ENCODE measurements at regions not wholly inside any gene's neighbourhood (a gene's known extent, or its start where the extent isn't known, plus 50 kb on each side); places are given as distances from the start of the nearest gene placed in this dataset.

- TF ChIP-seq ZFP62 (CRISPR knock-in tag; IDR thresholded peaks at IDR 0.05) (no peak), KDM5B (CRISPR knock-in tag; IDR thresholded peaks at IDR 0.05; ENCODE audit: borderline replicate concordance) (no peak), ZBTB7A (CRISPR knock-in tag; IDR thresholded peaks at IDR 0.05) (no peak), ZNF878 (CRISPR knock-in tag; IDR thresholded peaks at IDR 0.05) (no peak; the same call in 1 of the 2 replicates), ZNF816 (CRISPR knock-in tag; IDR thresholded peaks at IDR 0.05; ENCODE audit: borderline replicate concordance) (0 out of 2 replicates have a peak, but pooled peaks have one; percentile 83), ZNF780A (CRISPR knock-in tag; IDR thresholded peaks at IDR 0.05) (no peak), RCOR2 (CRISPR knock-in tag; IDR thresholded peaks at IDR 0.05) (no peak), MATR3 (CRISPR knock-in tag; IDR thresholded peaks at IDR 0.05) (no peak), ZNF580 (CRISPR knock-in tag; IDR thresholded peaks at IDR 0.05; ENCODE audit: borderline replicate concordance, low read depth) (no peak), ZFP37 (CRISPR knock-in tag; IDR thresholded peaks at IDR 0.05; ENCODE audit: borderline replicate concordance) (peak; percentile 71; the same call in 1 of the 2 replicates), ZSCAN9 (CRISPR knock-in tag; IDR thresholded peaks at IDR 0.05; ENCODE audit: borderline replicate concordance) (peak; percentile 86), RBM39 (IDR thresholded peaks at IDR 0.05; ENCODE audit: low read depth, low read length, poor library complexity, severe bottlenecking) (no peak), CREB1 (IDR thresholded peaks at IDR 0.05) (peak; percentile 87), CREB1 (CRISPR knock-in tag; IDR thresholded peaks at IDR 0.05) (peak; percentile 71; the same call in 1 of the 2 replicates), ZNF761 (CRISPR knock-in tag; conservative IDR thresholded peaks at IDR 0.05) (no peak), ZFP90 (CRISPR knock-in tag; IDR thresholded peaks at IDR 0.05; ENCODE audit: borderline replicate concordance) (no peak), ZNF18 (CRISPR knock-in tag; IDR thresholded peaks at IDR 0.05; ENCODE audit: insufficient replicate concordance) (no peak), CREBL2 (CRISPR knock-in tag; IDR thresholded peaks at IDR 0.05; ENCODE audit: borderline replicate concordance) (no peak), CHD4 (IDR thresholded peaks at IDR 0.05; ENCODE audit: borderline replicate concordance, low read length) (peak; percentile 75; the same call in 1 of the 2 replicates)
- TF ChIP-seq, protein P1, sequence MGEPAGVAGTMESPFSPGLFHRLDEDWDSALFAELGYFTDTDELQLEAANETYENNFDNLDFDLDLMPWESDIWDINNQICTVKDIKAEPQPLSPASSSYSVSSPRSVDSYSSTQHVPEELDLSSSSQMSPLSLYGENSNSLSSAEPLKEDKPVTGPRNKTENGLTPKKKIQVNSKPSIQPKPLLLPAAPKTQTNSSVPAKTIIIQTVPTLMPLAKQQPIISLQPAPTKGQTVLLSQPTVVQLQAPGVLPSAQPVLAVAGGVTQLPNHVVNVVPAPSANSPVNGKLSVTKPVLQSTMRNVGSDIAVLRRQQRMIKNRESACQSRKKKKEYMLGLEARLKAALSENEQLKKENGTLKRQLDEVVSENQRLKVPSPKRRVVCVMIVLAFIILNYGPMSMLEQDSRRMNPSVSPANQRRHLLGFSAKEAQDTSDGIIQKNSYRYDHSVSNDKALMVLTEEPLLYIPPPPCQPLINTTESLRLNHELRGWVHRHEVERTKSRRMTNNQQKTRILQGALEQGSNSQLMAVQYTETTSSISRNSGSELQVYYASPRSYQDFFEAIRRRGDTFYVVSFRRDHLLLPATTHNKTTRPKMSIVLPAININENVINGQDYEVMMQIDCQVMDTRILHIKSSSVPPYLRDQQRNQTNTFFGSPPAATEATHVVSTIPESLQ (CRISPR knock-in tag; conservative IDR thresholded peaks at IDR 0.05), result no peak
- TF ChIP-seq, protein P2, sequence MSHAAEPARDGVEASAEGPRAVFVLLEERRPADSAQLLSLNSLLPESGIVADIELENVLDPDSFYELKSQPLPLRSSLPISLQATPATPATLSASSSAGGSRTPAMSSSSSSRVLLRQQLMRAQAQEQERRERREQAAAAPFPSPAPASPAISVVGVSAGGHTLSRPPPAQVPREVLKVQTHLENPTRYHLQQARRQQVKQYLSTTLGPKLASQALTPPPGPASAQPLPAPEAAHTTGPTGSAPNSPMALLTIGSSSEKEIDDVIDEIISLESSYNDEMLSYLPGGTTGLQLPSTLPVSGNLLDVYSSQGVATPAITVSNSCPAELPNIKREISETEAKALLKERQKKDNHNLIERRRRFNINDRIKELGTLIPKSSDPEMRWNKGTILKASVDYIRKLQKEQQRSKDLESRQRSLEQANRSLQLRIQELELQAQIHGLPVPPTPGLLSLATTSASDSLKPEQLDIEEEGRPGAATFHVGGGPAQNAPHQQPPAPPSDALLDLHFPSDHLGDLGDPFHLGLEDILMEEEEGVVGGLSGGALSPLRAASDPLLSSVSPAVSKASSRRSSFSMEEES (CRISPR knock-in tag; IDR thresholded peaks at IDR 0.05), result peak; percentile 72; the same call in 1 of the 2 replicates
- TF ChIP-seq, protein P3, sequence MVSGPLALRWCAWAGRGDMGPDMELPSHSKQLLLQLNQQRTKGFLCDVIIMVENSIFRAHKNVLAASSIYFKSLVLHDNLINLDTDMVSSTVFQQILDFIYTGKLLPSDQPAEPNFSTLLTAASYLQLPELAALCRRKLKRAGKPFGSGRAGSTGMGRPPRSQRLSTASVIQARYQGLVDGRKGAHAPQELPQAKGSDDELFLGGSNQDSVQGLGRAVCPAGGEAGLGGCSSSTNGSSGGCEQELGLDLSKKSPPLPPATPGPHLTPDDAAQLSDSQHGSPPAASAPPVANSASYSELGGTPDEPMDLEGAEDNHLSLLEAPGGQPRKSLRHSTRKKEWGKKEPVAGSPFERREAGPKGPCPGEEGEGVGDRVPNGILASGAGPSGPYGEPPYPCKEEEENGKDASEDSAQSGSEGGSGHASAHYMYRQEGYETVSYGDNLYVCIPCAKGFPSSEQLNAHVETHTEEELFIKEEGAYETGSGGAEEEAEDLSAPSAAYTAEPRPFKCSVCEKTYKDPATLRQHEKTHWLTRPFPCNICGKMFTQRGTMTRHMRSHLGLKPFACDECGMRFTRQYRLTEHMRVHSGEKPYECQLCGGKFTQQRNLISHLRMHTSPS (CRISPR knock-in tag; IDR thresholded peaks at IDR 0.05; ENCODE audit: low read depth), result no peak
These were observed 255.4 kb downstream of the DAD1 start (continued) for GRCh38 chr14:22333422-22334274.

All from HepG2 (cell line).